Caco-2 (cell line): ENCODE measurements at regions not wholly inside any gene's neighbourhood (a gene's known extent, or its start where the extent isn't known, plus 50 kb on each side); places are given as distances from the start of the nearest gene placed in this dataset.

Source experiments
- BruUV-seq: library from RNA; stranded (reverse); fragments of 400-500 nt; replicated peaks from 2 replicates; lab custom pipeline; 2021; lab: Mats Ljungman, UMichigan
- CTCF ChIA-PET: fragments of 300-600 bp; sonication (Branson Sonifier 250); formaldehyde crosslinking; loops from one replicate; lab custom pipeline; 2022; ENCODE audit warnings: antibody characterized with exemption; lab: Charles Lee
- POLR2A ChIA-PET: fragments of 300-600 bp; sonication (Branson Sonifier 250); formaldehyde crosslinking; loops from one replicate; lab custom pipeline; 2022; ENCODE audit warnings: antibody characterized with exemption; lab: Charles Lee
- DNase-seq, 2 experiments: peaks; one replicate each; pipeline versions ENCODE4 v3.0.0 to v3.0.0-alpha.2; 2020 to 2022
- H3K27me3 ChIP-seq: replicated peaks from 2 replicates; pipeline ENCODE4 v1.6.0; 2011; ENCODE audit warnings: low read length; ENCODE audit not compliant: control insufficient read depth, insufficient read depth
- H3K36me3 ChIP-seq: 2 replicates; pipeline ENCODE4 v1.5.1; 2011; ENCODE audit warnings: low read length; ENCODE audit not compliant: control insufficient read depth, insufficient read depth
- H3K4me1 ChIP-seq: fragments of 250-450 bp; sonication (Bioruptor Pico); 2 replicates; pipeline ENCODE4 v1.5.1; 2020; ENCODE audit warnings: mild to moderate bottlenecking
- H3K4me3 ChIP-seq: 2 replicates; pipeline ENCODE4 v1.5.1; 2011; ENCODE audit warnings: low read depth, mild to moderate bottlenecking, control low read depth, low read length
- H3K9me3 ChIP-seq: fragments of 250-450 bp; sonication (Bioruptor Pico); 2 replicates; pipeline ENCODE4 v1.5.1; 2020; ENCODE audit warnings: mild to moderate bottlenecking, moderate library complexity
- H3K27ac Mint-ChIP-seq: one replicate; pipeline ENCODE4 v1.8.0; 2022; ENCODE audit warnings: mixed read lengths; ENCODE audit not compliant: unreplicated experiment
- H3K27me3 Mint-ChIP-seq: one replicate; pipeline ENCODE4 v1.8.0; 2022; ENCODE audit warnings: mixed read lengths; ENCODE audit not compliant: insufficient read depth, unreplicated experiment
- H3K36me3 Mint-ChIP-seq: one replicate; pipeline ENCODE4 v1.8.0; 2022; ENCODE audit warnings: mild to moderate bottlenecking, mixed read lengths; ENCODE audit not compliant: insufficient read depth, unreplicated experiment
- H3K4me1 Mint-ChIP-seq: one replicate; pipeline ENCODE4 v1.8.0; 2022; ENCODE audit warnings: low read depth, mixed read lengths; ENCODE audit not compliant: unreplicated experiment
- H3K4me3 Mint-ChIP-seq: one replicate; pipeline ENCODE4 v1.8.0; 2022; ENCODE audit warnings: mild to moderate bottlenecking, moderate library complexity, mixed read lengths; ENCODE audit not compliant: unreplicated experiment
- H3K9me3 Mint-ChIP-seq: one replicate; pipeline ENCODE4 v1.8.0; 2022; ENCODE audit warnings: mixed read lengths; ENCODE audit not compliant: unreplicated experiment
- intact Hi-C: fragments of 100-400 bp; cut with micrococcal nuclease; formaldehyde crosslinking; loops from one replicate; pipeline ENCODE4 v1.10.0; 2022; ENCODE audit not compliant: unreplicated experiment
- TF ChIP-seq, protein P1 (sequence below), 2 experiments: fragments of 200-600 bp in 1 of 2; IDR thresholded peaks; 1 replicate in 1 of 2; 2 replicates in 1 of 2; pipeline versions ENCODE4 v1.5.1 to v1.8.0; 2011 to 2022; ENCODE audit warnings: antibody characterized with exemption in 1 of 2, control low read depth in 1 of 2, inconsistent platforms in 1 of 2, low read depth in 1 of 2, low read length in 1 of 2, mild to moderate bottlenecking in 1 of 2, moderate library complexity in 1 of 2; ENCODE audit not compliant: insufficient read depth in 1 of 2, severe bottlenecking in 1 of 2, unreplicated experiment in 1 of 2

DNA sequence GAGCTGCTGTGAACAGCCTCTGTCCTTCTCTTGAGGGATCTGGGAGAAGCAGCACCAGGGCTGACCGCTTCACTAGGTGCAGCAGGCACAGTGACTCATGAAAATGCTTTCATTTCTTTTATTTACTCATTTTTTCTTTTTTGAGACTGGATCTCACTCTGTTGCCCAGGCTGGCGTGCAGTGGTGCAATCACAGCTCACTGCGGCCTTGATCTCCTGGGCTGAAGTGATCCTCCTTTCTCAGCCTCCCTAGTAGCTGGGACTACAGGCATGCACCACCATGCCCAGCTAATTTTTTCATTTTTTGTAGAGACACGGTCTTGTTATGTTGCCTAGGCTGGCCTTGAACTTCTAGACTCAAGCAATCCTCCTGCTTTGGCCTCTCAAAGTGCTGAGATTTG lies 216.8 kb upstream of the EEF2KMT start:
- no peaks in the 10 kb centered on the region for H3K27me3 ChIP-seq
- H3K9me3 ChIP-seq = no peaks in the 10 kb centered on the region
- H3K36me3 Mint-ChIP-seq = no peaks in the 10 kb centered on the region
- H3K4me3 Mint-ChIP-seq = no peak overlapping the region
- intact Hi-C loops = no loop called here
- no peak overlapping the region for H3K27ac Mint-ChIP-seq
- peaks cover 11% of the 10 kb centered on the region for H3K27me3 Mint-ChIP-seq
- POLR2A ChIA-PET = no interaction called here
- TF ChIP-seq, protein P1, sequence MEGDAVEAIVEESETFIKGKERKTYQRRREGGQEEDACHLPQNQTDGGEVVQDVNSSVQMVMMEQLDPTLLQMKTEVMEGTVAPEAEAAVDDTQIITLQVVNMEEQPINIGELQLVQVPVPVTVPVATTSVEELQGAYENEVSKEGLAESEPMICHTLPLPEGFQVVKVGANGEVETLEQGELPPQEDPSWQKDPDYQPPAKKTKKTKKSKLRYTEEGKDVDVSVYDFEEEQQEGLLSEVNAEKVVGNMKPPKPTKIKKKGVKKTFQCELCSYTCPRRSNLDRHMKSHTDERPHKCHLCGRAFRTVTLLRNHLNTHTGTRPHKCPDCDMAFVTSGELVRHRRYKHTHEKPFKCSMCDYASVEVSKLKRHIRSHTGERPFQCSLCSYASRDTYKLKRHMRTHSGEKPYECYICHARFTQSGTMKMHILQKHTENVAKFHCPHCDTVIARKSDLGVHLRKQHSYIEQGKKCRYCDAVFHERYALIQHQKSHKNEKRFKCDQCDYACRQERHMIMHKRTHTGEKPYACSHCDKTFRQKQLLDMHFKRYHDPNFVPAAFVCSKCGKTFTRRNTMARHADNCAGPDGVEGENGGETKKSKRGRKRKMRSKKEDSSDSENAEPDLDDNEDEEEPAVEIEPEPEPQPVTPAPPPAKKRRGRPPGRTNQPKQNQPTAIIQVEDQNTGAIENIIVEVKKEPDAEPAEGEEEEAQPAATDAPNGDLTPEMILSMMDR (IDR thresholded peaks at IDR 0.05; ENCODE audit: insufficient read depth in 1 of 2, low read depth in 1 of 2, low read length in 1 of 2, severe bottlenecking in 1 of 2, unreplicated experiment in 1 of 2) = no peak
- CTCF ChIA-PET = no interaction called here
- H3K4me1 ChIP-seq = no peaks in the 10 kb centered on the region
- no TSS peak for BruUV-seq
- no peak for DNase-seq
- no peak overlapping the region for H3K4me3 ChIP-seq
- H3K36me3 ChIP-seq = no peaks in the 10 kb centered on the region
- no peaks in the 10 kb centered on the region for H3K4me1 Mint-ChIP-seq
- no peaks in the 10 kb centered on the region for H3K9me3 Mint-ChIP-seq

DNA sequence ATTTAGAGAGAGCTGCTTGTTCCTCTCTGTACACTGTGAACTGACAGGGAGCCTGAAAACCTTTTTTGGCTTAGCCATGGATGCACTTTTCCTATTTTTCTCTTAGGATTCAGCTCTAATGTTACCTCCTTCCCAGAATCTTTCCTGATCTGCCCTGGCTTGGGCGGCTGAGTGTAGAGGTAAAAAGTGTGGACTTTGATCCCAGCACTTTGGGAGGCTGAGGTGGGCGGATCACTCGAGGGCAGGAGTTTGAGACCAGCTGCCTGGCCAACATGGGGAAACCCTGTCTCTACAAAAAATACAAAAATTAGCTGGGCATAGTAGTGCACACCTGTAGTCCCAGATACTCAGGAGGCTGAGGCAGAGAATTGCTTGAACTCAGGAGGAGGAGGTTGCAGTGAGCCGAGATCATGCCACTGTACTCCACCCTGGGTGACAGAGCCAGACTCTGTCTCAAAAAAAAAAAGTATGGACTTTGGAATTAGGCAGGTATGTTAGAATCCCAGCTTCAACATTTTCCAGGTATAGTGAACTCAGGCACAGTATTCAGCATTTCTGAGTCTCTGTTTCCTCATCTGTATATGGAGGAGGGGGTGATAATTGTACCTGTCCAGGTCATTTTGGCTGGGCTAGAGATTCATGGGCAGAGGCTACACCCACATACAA lies 212.5 kb upstream of the EEF2KMT start:
- no peaks in the 10 kb centered on the region for H3K27me3 ChIP-seq
- H3K4me1 Mint-ChIP-seq = no peaks in the 10 kb centered on the region
- H3K27ac Mint-ChIP-seq = no peak overlapping the region
- H3K27me3 Mint-ChIP-seq = peaks cover 4% of the 10 kb centered on the region
- no peak overlapping the region for H3K4me3 Mint-ChIP-seq
- CTCF ChIA-PET = no interaction called here
- TF ChIP-seq, protein P1 (IDR thresholded peaks at IDR 0.05; ENCODE audit: insufficient read depth in 1 of 2, low read depth in 1 of 2, low read length in 1 of 2, severe bottlenecking in 1 of 2, unreplicated experiment in 1 of 2) = no peak
- H3K36me3 ChIP-seq = no peaks in the 10 kb centered on the region
- DNase-seq = no peak
- POLR2A ChIA-PET = no interaction called here
- H3K4me1 ChIP-seq = no peaks in the 10 kb centered on the region
- no peak overlapping the region for H3K4me3 ChIP-seq
- intact Hi-C loops = no loop called here
- H3K9me3 ChIP-seq = no peaks in the 10 kb centered on the region
- no peaks in the 10 kb centered on the region for H3K9me3 Mint-ChIP-seq
- no peaks in the 10 kb centered on the region for H3K36me3 Mint-ChIP-seq
- no TSS peak for BruUV-seq

DNA sequence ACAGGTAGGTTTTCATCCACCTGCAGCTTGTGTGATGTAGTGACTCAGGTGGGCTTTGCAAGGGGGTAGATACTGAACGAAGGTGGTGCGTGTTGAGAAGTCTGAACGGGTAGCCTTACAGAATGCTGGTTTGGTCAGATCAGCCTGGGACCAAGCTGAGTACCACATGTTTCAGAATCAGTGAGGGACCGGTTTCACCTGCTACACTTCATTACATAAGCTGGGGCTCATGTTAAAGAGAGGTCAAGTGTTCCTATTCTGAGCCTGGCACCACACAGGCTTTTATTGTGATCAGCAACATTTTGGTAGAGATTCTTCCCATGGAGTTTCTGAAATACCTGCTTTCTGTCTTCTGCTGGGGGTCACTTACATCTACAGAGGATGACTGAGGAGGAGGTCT lies 207.4 kb upstream of the EEF2KMT start:
- H3K36me3 ChIP-seq = no peaks in the 10 kb centered on the region
- Mint-ChIP-seq H3K36me3 (no peaks in the 10 kb centered on the region), H3K9me3 (no peaks in the 10 kb centered on the region), H3K27me3 (no peaks in the 10 kb centered on the region), H3K4me3 (no peak overlapping the region), H3K4me1 (no peaks in the 10 kb centered on the region), H3K27ac (no peak overlapping the region)
- no peak for DNase-seq
- no peaks in the 10 kb centered on the region for H3K9me3 ChIP-seq
- H3K4me3 ChIP-seq = no peak overlapping the region
- no peaks in the 10 kb centered on the region for H3K4me1 ChIP-seq
- intact Hi-C loops = no loop called here
- ChIA-PET CTCF (no interaction called here), POLR2A (no interaction called here)
- BruUV-seq = no TSS peak
- TF ChIP-seq, protein P1 (IDR thresholded peaks at IDR 0.05; ENCODE audit: insufficient read depth in 1 of 2, low read depth in 1 of 2, low read length in 1 of 2, severe bottlenecking in 1 of 2, unreplicated experiment in 1 of 2) = no peak
- H3K27me3 ChIP-seq = no peaks in the 10 kb centered on the region
